HEK293 (cell line): ENCODE measurements at regions not wholly inside any gene's neighbourhood (a gene's known extent, or its start where the extent isn't known, plus 50 kb on each side); places are given as distances from the start of the nearest gene placed in this dataset.

Experiments used
- CTCF ChIA-PET: fragments of 350-600 bp; formaldehyde crosslinking; extraction: SDS; loops from one replicate; lab custom pipeline; 2021; ENCODE audit warnings: antibody characterized with exemption; lab: Yijun Ruan, JAX
- POLR2A ChIA-PET: fragments of 300-600 bp; formaldehyde crosslinking; extraction: SDS; loops from one replicate; lab custom pipeline; 2020; ENCODE audit warnings: antibody characterized with exemption, inconsistent platforms; lab: Yijun Ruan, JAX
- H3K27ac ChIP-seq: fragments of 200-500 bp; sonication (Bioruptor generic); 2 replicates; pipeline ENCODE4 v1.5.1; 2014; ENCODE audit warnings: low read depth, low read length, control low read depth, inconsistent platforms; ENCODE audit errors: extremely low read depth
- H3K36me3 ChIP-seq, 2 experiments: fragments of 200-500 bp in 1 of 2; sonication (Bioruptor generic) in 1 of 2; 1 replicate in 1 of 2; 2 replicates in 1 of 2; pipeline ENCODE4 v1.5.1; 2014 to 2017; ENCODE audit warnings: inconsistent platforms in 2 of 2, low read length in 2 of 2; ENCODE audit not compliant: control insufficient read depth in 2 of 2, insufficient read depth in 1 of 2
- H3K4me1 ChIP-seq: fragments of 200-500 bp; sonication (Bioruptor generic); 2 replicates; pipeline ENCODE4 v1.5.1; 2014; ENCODE audit warnings: mild to moderate bottlenecking, low read length, inconsistent platforms; ENCODE audit not compliant: control insufficient read depth, insufficient read depth
- H3K4me3 ChIP-seq: 2 replicates; pipeline ENCODE4 v1.5.1; 2011; ENCODE audit warnings: low read depth, mild to moderate bottlenecking, control low read depth, low read length, moderate library complexity
- H3K9me3 ChIP-seq: fragments of 200-500 bp; sonication (Bioruptor generic); 2 replicates; pipeline ENCODE4 v1.5.1; 2014; ENCODE audit warnings: low read depth, low read length, inconsistent platforms; ENCODE audit not compliant: control insufficient read depth, insufficient read depth
- EGR2 ChIP-seq: fragments of 450-650 bp; formaldehyde crosslinking; IDR thresholded peaks from 2 replicates; pipeline ENCODE4 v1.5.1; 2016; ENCODE audit warnings: low read depth, missing biosample characterization, missing genetic modification characterization
- GLI4 ChIP-seq: fragments of 450-650 bp; formaldehyde crosslinking; IDR thresholded peaks from 2 replicates; pipeline ENCODE4 v1.5.1; 2016; ENCODE audit warnings: missing biosample characterization, missing genetic modification characterization
- KLF16 ChIP-seq: fragments of 450-650 bp; formaldehyde crosslinking; IDR thresholded peaks from 2 replicates; pipeline ENCODE4 v1.5.1; 2017; ENCODE audit warnings: missing biosample characterization, missing genetic modification characterization
- MZF1 ChIP-seq: fragments of 450-650 bp; formaldehyde crosslinking; IDR thresholded peaks from 2 replicates; pipeline ENCODE4 v1.5.1; 2017; ENCODE audit warnings: missing biosample characterization, missing genetic modification characterization, borderline replicate concordance
- SCRT2 ChIP-seq: fragments of 450-650 bp; formaldehyde crosslinking; IDR thresholded peaks from 2 replicates; pipeline ENCODE4 v1.5.1; 2016; ENCODE audit warnings: missing biosample characterization, missing genetic modification characterization
- ZFP69B ChIP-seq: fragments of 450-650 bp; formaldehyde crosslinking; IDR thresholded peaks from 2 replicates; pipeline ENCODE4 v1.5.1; 2016; ENCODE audit warnings: missing biosample characterization, missing genetic modification characterization
- ZNF112 ChIP-seq: fragments of 450-650 bp; formaldehyde crosslinking; IDR thresholded peaks from 2 replicates; pipeline ENCODE4 v1.5.0; 2017; ENCODE audit warnings: missing biosample characterization, missing genetic modification characterization
- ZNF138 ChIP-seq: fragments of 450-650 bp; formaldehyde crosslinking; IDR thresholded peaks from 2 replicates; pipeline ENCODE4 v1.5.1; 2016; ENCODE audit warnings: missing biosample characterization, missing genetic modification characterization, borderline replicate concordance
- ZNF146 ChIP-seq: fragments of 450-650 bp; formaldehyde crosslinking; IDR thresholded peaks from 2 replicates; pipeline ENCODE4 v1.5.1; 2016; ENCODE audit warnings: missing biosample characterization, missing genetic modification characterization
- ZNF19 ChIP-seq: fragments of 450-650 bp; formaldehyde crosslinking; IDR thresholded peaks from 2 replicates; pipeline ENCODE4; 2016; ENCODE audit warnings: missing biosample characterization, missing genetic modification characterization, low read depth
- ZNF211 ChIP-seq: fragments of 450-650 bp; formaldehyde crosslinking; IDR thresholded peaks from 2 replicates; pipeline ENCODE4 v1.5.1; 2016; ENCODE audit warnings: low read depth, missing biosample characterization, missing genetic modification characterization
- ZNF221 ChIP-seq: fragments of 450-650 bp; formaldehyde crosslinking; IDR thresholded peaks from 2 replicates; pipeline ENCODE4 v1.5.1; 2017; ENCODE audit warnings: missing biosample characterization, missing genetic modification characterization, borderline replicate concordance
- ZNF311 ChIP-seq: fragments of 450-650 bp; formaldehyde crosslinking; IDR thresholded peaks from 2 replicates; pipeline ENCODE4 v1.5.1; 2017; ENCODE audit warnings: missing biosample characterization, missing genetic modification characterization, borderline replicate concordance
- ZNF354C ChIP-seq: fragments of 450-650 bp; formaldehyde crosslinking; IDR thresholded peaks from 2 replicates; pipeline ENCODE4 v1.5.1; 2016; ENCODE audit warnings: missing biosample characterization, missing genetic modification characterization, low read depth, borderline replicate concordance
- ZNF423 ChIP-seq: fragments of 450-650 bp; formaldehyde crosslinking; IDR thresholded peaks from 2 replicates; pipeline ENCODE4 v1.5.1; 2016; ENCODE audit warnings: missing biosample characterization, missing genetic modification characterization
- ZNF501 ChIP-seq: fragments of 450-650 bp; formaldehyde crosslinking; IDR thresholded peaks from 2 replicates; pipeline ENCODE4 v1.5.1; 2016; ENCODE audit warnings: missing biosample characterization, missing genetic modification characterization
- ZNF624 ChIP-seq: fragments of 450-650 bp; formaldehyde crosslinking; IDR thresholded peaks from 2 replicates; pipeline ENCODE4 v1.5.1; 2017; ENCODE audit warnings: missing biosample characterization, missing genetic modification characterization
- ZNF660 ChIP-seq: fragments of 450-650 bp; IDR thresholded peaks from 2 replicates; pipeline ENCODE4 v1.5.1; 2018; ENCODE audit warnings: missing biosample characterization, mild to moderate bottlenecking, missing genetic modification characterization
- ZNF785 ChIP-seq: fragments of 450-650 bp; formaldehyde crosslinking; IDR thresholded peaks from 2 replicates; pipeline ENCODE4 v1.5.1; 2016; ENCODE audit warnings: missing biosample characterization, missing genetic modification characterization
- TF ChIP-seq, protein P1 (sequence below): fragments of 450-650 bp; formaldehyde crosslinking; IDR thresholded peaks from 2 replicates; pipeline ENCODE4 v1.5.1; 2017; ENCODE audit warnings: missing biosample characterization, missing genetic modification characterization
- TF ChIP-seq, protein P2 (sequence below): fragments of 450-650 bp; formaldehyde crosslinking; conservative IDR thresholded peaks from 2 replicates; pipeline ENCODE4 v1.5.1; 2016; ENCODE audit warnings: low read depth, missing biosample characterization, missing genetic modification characterization
- TF ChIP-seq, protein P3 (sequence below): fragments of 450-650 bp; formaldehyde crosslinking; conservative IDR thresholded peaks from 2 replicates; pipeline ENCODE4 v1.5.1; 2016; ENCODE audit warnings: low read depth, missing biosample characterization, missing genetic modification characterization
- TF ChIP-seq, protein P4 (sequence below): fragments of 450-650 bp; formaldehyde crosslinking; IDR thresholded peaks from 2 replicates; pipeline ENCODE4 v1.5.1; 2016; ENCODE audit warnings: missing biosample characterization, missing genetic modification characterization, borderline replicate concordance

DNA sequence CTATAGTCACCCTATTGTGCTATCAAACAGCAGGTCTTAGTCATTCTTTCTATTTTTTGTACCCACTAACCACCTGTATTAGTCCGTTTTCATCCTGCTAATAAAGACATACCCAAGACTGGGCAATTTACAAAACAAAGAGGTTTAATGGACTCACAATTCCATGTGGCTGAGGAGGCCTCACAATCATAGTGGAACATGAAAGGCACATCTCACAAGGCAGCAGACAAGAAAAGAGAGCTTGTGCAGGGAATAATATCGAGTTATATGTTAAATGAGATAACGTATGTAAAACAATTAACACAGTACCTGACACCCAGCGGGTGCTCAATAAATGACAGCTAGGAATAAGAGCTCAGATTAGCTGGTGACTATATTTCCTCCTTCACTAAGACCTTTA lies 88.1 kb upstream of the WDR44 start:
- no peaks in the 10 kb centered on the region for H3K4me1 ChIP-seq
- H3K36me3 ChIP-seq, result no peaks in the 10 kb centered on the region
- no peak for TF ChIP-seq ZNF19 (tag by site-specific recombination)
- TF ChIP-seq MZF1, result no peak
- no peak for TF ChIP-seq ZNF660 (tag by site-specific recombination)
- TF ChIP-seq, protein P1, sequence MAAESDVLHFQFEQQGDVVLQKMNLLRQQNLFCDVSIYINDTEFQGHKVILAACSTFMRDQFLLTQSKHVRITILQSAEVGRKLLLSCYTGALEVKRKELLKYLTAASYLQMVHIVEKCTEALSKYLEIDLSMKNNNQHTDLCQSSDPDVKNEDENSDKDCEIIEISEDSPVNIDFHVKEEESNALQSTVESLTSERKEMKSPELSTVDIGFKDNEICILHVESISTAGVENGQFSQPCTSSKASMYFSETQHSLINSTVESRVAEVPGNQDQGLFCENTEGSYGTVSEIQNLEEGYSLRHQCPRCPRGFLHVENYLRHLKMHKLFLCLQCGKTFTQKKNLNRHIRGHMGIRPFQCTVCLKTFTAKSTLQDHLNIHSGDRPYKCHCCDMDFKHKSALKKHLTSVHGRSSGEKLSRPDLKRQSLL, result no peak
- TF ChIP-seq SCRT2, result no peak
- no peak for TF ChIP-seq ZNF112 (tag by site-specific recombination)
- TF ChIP-seq ZNF423 (tag by site-specific recombination), result no peak
- TF ChIP-seq ZNF211 (tag by site-specific recombination), result no peak
- ChIA-PET CTCF (interaction anchor here (0.5 to 0.8 kb wide), 3 partner anchors 266 to 904 kb away, joined by 3 to 4 read pairs (median 4); no protein-coding TSS in a partner anchor), POLR2A (interaction anchor here (0.7 kb wide), 1 partner anchor 864 kb away, joined by 3 read pairs; no protein-coding TSS in a partner anchor)
- no peak overlapping the region for H3K27ac ChIP-seq
- H3K4me3 ChIP-seq, result no peak overlapping the region
- H3K9me3 ChIP-seq, result no peaks in the 10 kb centered on the region

DNA sequence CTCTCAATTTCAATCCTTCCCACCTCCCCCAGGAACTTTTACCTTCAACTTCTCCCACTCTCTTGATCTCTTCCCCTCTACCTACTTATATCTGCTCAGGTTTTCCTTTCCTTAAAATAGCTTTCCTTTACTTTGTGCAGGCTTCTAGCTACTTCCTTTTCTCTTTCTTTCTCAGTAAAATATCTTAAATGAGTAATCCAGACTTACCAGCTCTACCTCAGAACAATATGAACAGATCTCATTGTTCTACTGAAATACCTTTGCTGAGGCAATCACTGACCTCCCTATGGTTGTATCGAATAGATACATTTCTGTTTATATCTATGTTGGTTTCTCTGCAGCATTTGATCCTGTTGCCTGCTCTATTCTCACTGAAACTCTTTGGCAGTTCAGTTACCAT lies 86.7 kb upstream of the WDR44 start:
- Histone ChIP-seq H3K4me3 (no peak overlapping the region), H3K27ac (no peak overlapping the region), H3K4me1 (no peaks in the 10 kb centered on the region), H3K9me3 (no peaks in the 10 kb centered on the region), H3K36me3 (no peaks in the 10 kb centered on the region)
- POLR2A ChIA-PET, result no interaction called here
- CTCF ChIA-PET, result no interaction called here
- TF ChIP-seq ZNF624 (tag by site-specific recombination), result no peak
- TF ChIP-seq ZNF311 (tag by site-specific recombination), result no peak
- TF ChIP-seq ZNF146 (tag by site-specific recombination), result no peak
- no peak for TF ChIP-seq EGR2 (tag by site-specific recombination)
- no peak for TF ChIP-seq GLI4
- TF ChIP-seq ZNF785 (tag by site-specific recombination), result no peak
- no peak for TF ChIP-seq ZNF19 (tag by site-specific recombination)
- TF ChIP-seq ZFP69B (tag by site-specific recombination), result no peak
- no peak for TF ChIP-seq ZNF354C (tag by site-specific recombination)
- TF ChIP-seq ZNF501 (tag by site-specific recombination), result no peak
- TF ChIP-seq KLF16 (tag by site-specific recombination), result no peak
- TF ChIP-seq ZNF138 (tag by site-specific recombination), result no peak
- TF ChIP-seq, protein P2, sequence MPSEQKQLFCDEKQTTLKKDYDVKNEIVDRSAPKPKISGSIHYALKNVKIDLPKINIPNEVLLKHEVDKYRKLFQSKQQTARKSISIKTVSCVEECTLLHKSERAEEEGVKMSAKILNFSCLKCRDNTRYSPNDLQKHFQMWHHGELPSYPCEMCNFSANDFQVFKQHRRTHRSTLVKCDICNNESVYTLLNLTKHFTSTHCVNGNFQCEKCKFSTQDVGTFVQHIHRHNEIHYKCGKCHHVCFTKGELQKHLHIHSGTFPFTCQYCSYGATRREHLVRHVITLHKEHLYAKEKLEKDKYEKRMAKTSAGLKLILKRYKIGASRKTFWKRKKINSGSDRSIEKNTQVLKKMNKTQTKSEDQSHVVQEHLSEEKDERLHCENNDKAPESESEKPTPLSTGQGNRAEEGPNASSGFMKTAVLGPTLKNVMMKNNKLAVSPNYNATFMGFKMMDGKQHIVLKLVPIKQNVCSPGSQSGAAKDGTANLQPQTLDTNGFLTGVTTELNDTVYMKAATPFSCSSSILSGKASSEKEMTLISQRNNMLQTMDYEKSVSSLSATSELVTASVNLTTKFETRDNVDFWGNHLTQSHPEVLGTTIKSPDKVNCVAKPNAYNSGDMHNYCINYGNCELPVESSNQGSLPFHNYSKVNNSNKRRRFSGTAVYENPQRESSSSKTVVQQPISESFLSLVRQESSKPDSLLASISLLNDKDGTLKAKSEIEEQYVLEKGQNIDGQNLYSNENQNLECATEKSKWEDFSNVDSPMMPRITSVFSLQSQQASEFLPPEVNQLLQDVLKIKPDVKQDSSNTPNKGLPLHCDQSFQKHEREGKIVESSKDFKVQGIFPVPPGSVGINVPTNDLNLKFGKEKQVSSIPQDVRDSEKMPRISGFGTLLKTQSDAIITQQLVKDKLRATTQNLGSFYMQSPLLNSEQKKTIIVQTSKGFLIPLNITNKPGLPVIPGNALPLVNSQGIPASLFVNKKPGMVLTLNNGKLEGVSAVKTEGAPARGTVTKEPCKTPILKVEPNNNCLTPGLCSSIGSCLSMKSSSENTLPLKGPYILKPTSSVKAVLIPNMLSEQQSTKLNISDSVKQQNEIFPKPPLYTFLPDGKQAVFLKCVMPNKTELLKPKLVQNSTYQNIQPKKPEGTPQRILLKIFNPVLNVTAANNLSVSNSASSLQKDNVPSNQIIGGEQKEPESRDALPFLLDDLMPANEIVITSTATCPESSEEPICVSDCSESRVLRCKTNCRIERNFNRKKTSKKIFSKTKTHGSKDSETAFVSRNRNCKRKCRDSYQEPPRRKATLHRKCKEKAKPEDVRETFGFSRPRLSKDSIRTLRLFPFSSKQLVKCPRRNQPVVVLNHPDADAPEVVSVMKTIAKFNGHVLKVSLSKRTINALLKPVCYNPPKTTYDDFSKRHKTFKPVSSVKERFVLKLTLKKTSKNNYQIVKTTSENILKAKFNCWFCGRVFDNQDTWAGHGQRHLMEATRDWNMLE (tag by site-specific recombination), result no peak
- TF ChIP-seq, protein P3, sequence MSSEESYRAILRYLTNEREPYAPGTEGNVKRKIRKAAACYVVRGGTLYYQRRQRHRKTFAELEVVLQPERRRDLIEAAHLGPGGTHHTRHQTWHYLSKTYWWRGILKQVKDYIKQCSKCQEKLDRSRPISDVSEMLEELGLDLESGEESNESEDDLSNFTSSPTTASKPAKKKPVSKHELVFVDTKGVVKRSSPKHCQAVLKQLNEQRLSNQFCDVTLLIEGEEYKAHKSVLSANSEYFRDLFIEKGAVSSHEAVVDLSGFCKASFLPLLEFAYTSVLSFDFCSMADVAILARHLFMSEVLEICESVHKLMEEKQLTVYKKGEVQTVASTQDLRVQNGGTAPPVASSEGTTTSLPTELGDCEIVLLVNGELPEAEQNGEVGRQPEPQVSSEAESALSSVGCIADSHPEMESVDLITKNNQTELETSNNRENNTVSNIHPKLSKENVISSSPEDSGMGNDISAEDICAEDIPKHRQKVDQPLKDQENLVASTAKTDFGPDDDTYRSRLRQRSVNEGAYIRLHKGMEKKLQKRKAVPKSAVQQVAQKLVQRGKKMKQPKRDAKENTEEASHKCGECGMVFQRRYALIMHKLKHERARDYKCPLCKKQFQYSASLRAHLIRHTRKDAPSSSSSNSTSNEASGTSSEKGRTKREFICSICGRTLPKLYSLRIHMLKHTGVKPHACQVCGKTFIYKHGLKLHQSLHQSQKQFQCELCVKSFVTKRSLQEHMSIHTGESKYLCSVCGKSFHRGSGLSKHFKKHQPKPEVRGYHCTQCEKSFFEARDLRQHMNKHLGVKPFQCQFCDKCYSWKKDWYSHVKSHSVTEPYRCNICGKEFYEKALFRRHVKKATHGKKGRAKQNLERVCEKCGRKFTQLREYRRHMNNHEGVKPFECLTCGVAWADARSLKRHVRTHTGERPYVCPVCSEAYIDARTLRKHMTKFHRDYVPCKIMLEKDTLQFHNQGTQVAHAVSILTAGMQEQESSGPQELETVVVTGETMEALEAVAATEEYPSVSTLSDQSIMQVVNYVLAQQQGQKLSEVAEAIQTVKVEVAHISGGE (tag by site-specific recombination), result no peak
- TF ChIP-seq, protein P4, sequence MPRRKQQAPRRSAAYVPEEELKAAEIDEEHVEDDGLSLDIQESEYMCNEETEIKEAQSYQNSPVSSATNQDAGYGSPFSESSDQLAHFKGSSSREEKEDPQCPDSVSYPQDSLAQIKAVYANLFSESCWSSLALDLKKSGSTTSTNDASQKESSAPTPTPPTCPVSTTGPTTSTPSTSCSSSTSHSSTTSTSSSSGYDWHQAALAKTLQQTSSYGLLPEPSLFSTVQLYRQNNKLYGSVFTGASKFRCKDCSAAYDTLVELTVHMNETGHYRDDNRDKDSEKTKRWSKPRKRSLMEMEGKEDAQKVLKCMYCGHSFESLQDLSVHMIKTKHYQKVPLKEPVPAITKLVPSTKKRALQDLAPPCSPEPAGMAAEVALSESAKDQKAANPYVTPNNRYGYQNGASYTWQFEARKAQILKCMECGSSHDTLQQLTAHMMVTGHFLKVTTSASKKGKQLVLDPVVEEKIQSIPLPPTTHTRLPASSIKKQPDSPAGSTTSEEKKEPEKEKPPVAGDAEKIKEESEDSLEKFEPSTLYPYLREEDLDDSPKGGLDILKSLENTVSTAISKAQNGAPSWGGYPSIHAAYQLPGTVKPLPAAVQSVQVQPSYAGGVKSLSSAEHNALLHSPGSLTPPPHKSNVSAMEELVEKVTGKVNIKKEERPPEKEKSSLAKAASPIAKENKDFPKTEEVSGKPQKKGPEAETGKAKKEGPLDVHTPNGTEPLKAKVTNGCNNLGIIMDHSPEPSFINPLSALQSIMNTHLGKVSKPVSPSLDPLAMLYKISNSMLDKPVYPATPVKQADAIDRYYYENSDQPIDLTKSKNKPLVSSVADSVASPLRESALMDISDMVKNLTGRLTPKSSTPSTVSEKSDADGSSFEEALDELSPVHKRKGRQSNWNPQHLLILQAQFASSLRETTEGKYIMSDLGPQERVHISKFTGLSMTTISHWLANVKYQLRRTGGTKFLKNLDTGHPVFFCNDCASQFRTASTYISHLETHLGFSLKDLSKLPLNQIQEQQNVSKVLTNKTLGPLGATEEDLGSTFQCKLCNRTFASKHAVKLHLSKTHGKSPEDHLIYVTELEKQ (tag by site-specific recombination), result no peak
- no peak for TF ChIP-seq ZNF221 (tag by site-specific recombination)
